ENCODE measurements at regions not wholly inside any gene's neighbourhood (a gene's known extent, or its start where the extent isn't known, plus 50 kb on each side); places are given as distances from the start of the nearest gene placed in this dataset.

DNA sequence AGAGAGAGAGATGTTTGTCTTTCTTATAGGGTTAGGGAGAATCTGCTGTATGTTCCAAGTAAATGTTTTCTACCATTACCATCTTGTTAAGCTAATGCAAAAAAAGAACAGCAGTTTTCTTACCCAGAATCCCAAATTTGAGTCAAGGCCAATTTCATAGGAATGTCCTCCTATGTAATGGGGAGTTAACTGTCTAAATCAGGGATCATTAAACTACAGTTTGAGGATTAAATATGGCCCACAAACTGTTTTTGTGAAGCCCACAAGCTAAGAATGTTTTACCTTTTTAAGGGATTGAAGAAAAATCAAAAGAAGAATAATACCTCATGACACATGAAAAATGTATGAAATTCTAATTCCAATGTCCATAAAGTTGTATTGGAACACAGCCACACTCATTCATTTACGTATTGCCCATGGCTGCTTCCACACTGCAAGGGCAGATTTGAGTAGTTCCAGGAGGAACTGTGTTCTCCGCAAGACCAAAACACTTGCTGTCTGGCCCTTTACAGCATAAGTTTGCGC, 113.2 kb upstream of the SPRY1 start:
- TF ChIP-seq, protein P1, sequence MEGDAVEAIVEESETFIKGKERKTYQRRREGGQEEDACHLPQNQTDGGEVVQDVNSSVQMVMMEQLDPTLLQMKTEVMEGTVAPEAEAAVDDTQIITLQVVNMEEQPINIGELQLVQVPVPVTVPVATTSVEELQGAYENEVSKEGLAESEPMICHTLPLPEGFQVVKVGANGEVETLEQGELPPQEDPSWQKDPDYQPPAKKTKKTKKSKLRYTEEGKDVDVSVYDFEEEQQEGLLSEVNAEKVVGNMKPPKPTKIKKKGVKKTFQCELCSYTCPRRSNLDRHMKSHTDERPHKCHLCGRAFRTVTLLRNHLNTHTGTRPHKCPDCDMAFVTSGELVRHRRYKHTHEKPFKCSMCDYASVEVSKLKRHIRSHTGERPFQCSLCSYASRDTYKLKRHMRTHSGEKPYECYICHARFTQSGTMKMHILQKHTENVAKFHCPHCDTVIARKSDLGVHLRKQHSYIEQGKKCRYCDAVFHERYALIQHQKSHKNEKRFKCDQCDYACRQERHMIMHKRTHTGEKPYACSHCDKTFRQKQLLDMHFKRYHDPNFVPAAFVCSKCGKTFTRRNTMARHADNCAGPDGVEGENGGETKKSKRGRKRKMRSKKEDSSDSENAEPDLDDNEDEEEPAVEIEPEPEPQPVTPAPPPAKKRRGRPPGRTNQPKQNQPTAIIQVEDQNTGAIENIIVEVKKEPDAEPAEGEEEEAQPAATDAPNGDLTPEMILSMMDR (IDR thresholded peaks at IDR 0.05; ENCODE audit: insufficient read depth, low read depth, low read length), result no peak
- no peak for TF ChIP-seq EZH2 (IDR thresholded peaks at IDR 0.05; ENCODE audit: insufficient read depth, low read length)

Data from astrocyte (in vitro differentiated cells and primary cell).